ENCODE measurements at regions not wholly inside any gene's neighbourhood (a gene's known extent, or its start where the extent isn't known, plus 50 kb on each side); places are given as distances from the start of the nearest gene placed in this dataset.

- DNase-seq (ENCODE audit: low read depth) = peak; percentile 60
- H3K4me3 ChIP-seq (ENCODE audit: low read length) = no peak overlapping the region
- TF ChIP-seq, protein P1, sequence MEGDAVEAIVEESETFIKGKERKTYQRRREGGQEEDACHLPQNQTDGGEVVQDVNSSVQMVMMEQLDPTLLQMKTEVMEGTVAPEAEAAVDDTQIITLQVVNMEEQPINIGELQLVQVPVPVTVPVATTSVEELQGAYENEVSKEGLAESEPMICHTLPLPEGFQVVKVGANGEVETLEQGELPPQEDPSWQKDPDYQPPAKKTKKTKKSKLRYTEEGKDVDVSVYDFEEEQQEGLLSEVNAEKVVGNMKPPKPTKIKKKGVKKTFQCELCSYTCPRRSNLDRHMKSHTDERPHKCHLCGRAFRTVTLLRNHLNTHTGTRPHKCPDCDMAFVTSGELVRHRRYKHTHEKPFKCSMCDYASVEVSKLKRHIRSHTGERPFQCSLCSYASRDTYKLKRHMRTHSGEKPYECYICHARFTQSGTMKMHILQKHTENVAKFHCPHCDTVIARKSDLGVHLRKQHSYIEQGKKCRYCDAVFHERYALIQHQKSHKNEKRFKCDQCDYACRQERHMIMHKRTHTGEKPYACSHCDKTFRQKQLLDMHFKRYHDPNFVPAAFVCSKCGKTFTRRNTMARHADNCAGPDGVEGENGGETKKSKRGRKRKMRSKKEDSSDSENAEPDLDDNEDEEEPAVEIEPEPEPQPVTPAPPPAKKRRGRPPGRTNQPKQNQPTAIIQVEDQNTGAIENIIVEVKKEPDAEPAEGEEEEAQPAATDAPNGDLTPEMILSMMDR (conservative IDR thresholded peaks at IDR 0.05; ENCODE audit: low read length) = no peak
Observed at GRCh38 chr9:19999491-20000057, 210.7 kb upstream of the SLC24A2 start.

GRCh38 chr9:19998823-19999455 lies 210.1 kb upstream of the SLC24A2 start:
- H3K4me3 ChIP-seq (ENCODE audit: low read length) = no peak overlapping the region
- peak; percentile 25 for DNase-seq (ENCODE audit: low read depth)
- TF ChIP-seq, protein P1 (conservative IDR thresholded peaks at IDR 0.05; ENCODE audit: low read length) = no peak

DNA sequence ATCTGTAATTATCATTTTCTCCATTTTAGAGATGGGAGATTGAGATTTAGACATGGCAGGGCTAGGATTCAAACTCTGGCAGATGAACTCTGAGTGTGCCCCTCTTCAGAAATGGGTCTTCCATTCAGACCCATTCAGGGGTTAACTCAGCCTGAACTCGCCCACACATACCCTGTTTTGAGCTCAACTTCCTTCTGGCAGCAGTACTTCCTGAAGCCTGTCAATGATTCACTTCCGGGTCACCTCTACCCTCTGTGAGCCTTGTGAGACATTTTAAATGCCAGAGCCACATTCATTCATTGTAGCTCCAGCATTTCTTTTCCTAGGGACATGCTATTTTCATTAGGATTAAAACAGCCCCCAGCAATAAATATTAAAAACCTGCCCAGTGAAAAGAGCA lies 209.3 kb upstream of the SLC24A2 start:
- TF ChIP-seq, protein P1 (conservative IDR thresholded peaks at IDR 0.05; ENCODE audit: low read length) = no peak
- H3K4me3 ChIP-seq (ENCODE audit: low read length) = no peak overlapping the region
- peak; percentile 4 for DNase-seq (ENCODE audit: low read depth)

DNA sequence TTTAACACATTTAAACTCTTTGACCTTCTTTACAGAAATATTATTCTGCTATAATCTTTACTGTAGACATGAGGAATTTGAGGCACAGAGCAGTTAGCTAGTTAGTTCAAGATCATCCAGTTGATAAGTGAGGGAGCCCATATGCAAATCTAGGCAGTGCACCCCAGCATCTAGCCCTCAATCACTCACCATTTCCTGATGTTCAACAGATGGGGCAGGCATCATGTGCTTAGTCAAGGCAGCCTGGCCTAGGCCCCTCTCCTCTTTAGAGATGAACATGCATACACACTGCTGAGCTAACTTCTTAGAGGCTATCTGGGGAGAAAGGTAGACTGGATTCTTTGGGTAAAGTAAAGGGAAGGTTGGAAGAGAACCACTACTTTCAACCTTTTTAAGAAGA lies 206.8 kb upstream of the SLC24A2 start:
- TF ChIP-seq, protein P1 (conservative IDR thresholded peaks at IDR 0.05; ENCODE audit: low read length) = no peak
- no peak for DNase-seq (ENCODE audit: low read depth)
- no peak overlapping the region for H3K4me3 ChIP-seq (ENCODE audit: low read length)

DNA sequence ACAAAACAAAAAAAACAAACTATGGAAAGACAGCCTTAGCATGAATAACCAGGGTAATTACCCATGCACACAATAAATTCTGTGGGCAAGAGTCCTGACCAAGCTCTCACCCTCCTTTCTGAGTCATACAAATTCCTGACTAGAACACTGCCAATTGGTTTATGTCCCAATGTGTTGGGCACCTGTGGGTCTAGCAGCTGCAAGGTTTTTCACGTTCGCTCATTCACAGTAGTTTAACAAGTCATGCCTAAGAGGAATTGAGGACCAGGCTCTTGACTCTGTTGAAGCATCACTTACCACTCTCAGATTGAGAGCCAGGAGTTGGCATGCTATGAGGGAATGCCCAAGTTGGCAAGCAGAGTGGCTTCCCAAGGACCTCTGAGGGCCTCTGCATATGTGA lies 205.5 kb upstream of the SLC24A2 start:
- TF ChIP-seq, protein P1 (conservative IDR thresholded peaks at IDR 0.05; ENCODE audit: low read length) = no peak
- peak; percentile 23 for DNase-seq (ENCODE audit: low read depth)

DNA sequence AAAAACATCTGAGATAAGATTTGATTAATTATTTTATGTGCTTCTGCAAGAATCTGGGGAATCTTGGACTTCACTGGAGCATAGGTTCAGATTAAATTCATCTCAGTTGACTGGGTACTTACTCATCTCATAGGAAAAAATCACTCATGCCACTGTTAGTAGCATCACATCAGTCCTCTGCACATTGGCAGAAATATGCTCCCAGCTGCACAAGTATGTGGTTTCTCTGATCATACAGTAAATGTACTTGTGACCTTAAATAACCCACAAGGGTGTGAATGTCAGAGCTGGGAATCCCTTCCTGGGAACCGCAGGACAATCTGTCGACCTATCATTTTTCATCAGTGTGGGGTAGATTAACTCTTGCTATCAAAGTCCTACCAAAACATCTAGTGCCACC lies 203.7 kb upstream of the SLC24A2 start:
- TF ChIP-seq, protein P1 (conservative IDR thresholded peaks at IDR 0.05; ENCODE audit: low read length) = no peak
- peak; percentile 46 for DNase-seq (ENCODE audit: low read depth)
- no peak overlapping the region for H3K4me3 ChIP-seq (ENCODE audit: low read length)

More for the DNA sequence above, 205.5 kb upstream of the SLC24A2 start:
- no peak overlapping the region for H3K4me3 ChIP-seq (ENCODE audit: low read length)

DNA sequence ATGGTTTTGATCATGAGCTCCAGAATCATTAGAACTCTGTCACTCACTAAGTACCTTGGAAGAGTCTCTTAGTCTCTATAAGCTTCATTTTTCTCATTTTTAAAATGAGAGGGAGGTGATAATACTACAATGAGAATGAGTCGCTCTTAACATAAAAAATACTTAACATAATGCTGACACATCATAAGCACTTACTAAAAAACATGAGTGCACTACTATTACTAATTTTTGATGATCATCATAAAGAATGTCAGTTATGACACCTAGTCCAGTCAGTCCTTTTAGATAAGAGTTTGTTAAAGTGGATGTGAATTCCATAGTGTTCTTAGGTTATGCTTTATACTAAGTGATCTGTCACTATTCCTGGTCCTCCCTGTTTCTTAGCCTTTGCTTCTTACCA lies 200.4 kb upstream of the SLC24A2 start:
- no peak overlapping the region for H3K4me3 ChIP-seq (ENCODE audit: low read length)
- DNase-seq (ENCODE audit: low read depth) = no peak
- TF ChIP-seq, protein P1 (conservative IDR thresholded peaks at IDR 0.05; ENCODE audit: low read length) = no peak
